Activated T-cell treated with anti-CD3 and anti-CD28 coated beads, Interleukin-2, amount 50 U/mL, for 72 hours (primary cell): ENCODE measurements at regions not wholly inside any gene's neighbourhood (a gene's known extent, or its start where the extent isn't known, plus 50 kb on each side); places are given as distances from the start of the nearest gene placed in this dataset.
"Not testable (repeated sequence)": the region's sequence is repeated elsewhere in the genome, so short reads cannot be mapped to it uniquely, and the experiment has no call there.

ENCODE experiments used
- ATAC-seq, 2 donors: fragments of 150-1000 bp; cut with Tn5 transposase; replicated peaks in 1 of 2; 2 replicates each; pipeline ENCODE4 v1.10.0; 2021; ENCODE audit warnings: moderate library complexity in 2 of 2, mild to moderate bottlenecking in 1 of 2
- DNase-seq, 2 donors: peaks; one replicate each; pipeline ENCODE4 v3.0.0; 2021 to 2022; ENCODE audit warnings: mixed read lengths in 1 of 2
- H3K27ac Mint-ChIP-seq: one replicate; pipeline ENCODE4 v1.8.0; 2022; ENCODE audit warnings: mild to moderate bottlenecking, moderate library complexity, mixed read lengths
- H3K27me3 Mint-ChIP-seq: one replicate; pipeline ENCODE4 v1.8.0; 2022; ENCODE audit warnings: low read depth, mixed read lengths
- H3K36me3 Mint-ChIP-seq, 2 donors: one replicate each; pipeline ENCODE4 v1.8.0; 2022; ENCODE audit warnings: mixed read lengths in 2 of 2, mild to moderate bottlenecking in 1 of 2; ENCODE audit not compliant: insufficient read depth in 2 of 2
- H3K4me1 Mint-ChIP-seq: one replicate; pipeline ENCODE4 v1.8.0; 2022; ENCODE audit warnings: low read depth, mixed read lengths
- H3K4me3 Mint-ChIP-seq, 2 donors: one replicate each; pipeline ENCODE4 v1.8.0; 2022; ENCODE audit warnings: mild to moderate bottlenecking in 2 of 2, mixed read lengths in 2 of 2, moderate library complexity in 2 of 2
- H3K9me3 Mint-ChIP-seq, 2 donors: one replicate each; pipeline ENCODE4 v1.8.0; 2022; ENCODE audit warnings: mixed read lengths in 2 of 2

DNA sequence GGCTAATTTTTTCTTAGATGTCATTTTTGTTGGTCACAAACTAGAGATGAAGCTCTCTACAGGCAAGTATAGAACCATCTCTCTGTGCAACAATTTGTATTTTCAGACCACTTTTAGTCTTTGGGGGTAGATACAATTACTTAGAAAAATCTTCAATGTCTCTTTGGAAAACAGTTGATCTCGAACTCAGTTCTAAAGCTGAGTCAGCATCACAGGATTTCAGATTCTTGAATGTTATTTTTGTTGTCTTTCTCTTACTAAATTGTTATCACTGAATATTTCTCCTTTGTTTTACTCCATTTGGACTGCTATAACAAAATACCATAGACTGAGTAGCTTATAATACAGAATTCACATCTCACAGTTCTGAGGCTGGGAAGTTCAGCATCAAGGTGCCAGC, 1557.0 kb downstream of the SI start:
- Mint-ChIP-seq H3K4me3 (no peak overlapping the region), H3K4me1 (no peaks in the 10 kb centered on the region), H3K27ac (no peak overlapping the region), H3K27me3 (no peaks in the 10 kb centered on the region), H3K36me3 (peaks cover 2% of the 10 kb centered on the region in 2 donors), H3K9me3 (peaks cover 1 to 2% of the 10 kb centered on the region in 2 donors)
- ATAC-seq: no peak
- no peak for DNase-seq

DNA sequence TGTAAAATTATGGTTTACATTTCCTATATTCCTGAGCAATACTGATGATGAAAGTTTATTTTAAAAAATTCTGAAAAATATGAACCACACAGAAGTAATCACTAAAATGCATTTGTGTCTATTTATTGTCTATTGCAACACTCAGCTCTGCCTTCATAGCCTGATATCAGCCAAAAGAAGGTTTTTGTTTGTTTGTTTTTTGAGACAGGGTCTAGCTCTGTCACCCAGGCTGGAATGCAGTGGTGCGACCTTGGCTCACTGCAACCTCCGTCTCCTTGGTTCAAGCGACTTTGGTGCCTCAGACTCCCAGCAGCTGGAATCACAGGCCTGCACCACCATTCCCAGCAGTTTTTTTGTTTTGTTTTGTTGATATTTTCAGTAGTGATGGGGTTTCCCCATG, 1560.2 kb downstream of the SI start:
- DNase-seq (no peak), ATAC-seq (no peak)
- no peak overlapping the region for H3K27ac Mint-ChIP-seq
- no peak overlapping the region for H3K4me3 Mint-ChIP-seq
- H3K9me3 Mint-ChIP-seq: peaks cover 2 to 4% of the 10 kb centered on the region in 2 donors
- H3K27me3 Mint-ChIP-seq: no peaks in the 10 kb centered on the region
- H3K4me1 Mint-ChIP-seq: no peaks in the 10 kb centered on the region
- H3K36me3 Mint-ChIP-seq: peaks cover 2% of the 10 kb centered on the region in 2 donors

DNA sequence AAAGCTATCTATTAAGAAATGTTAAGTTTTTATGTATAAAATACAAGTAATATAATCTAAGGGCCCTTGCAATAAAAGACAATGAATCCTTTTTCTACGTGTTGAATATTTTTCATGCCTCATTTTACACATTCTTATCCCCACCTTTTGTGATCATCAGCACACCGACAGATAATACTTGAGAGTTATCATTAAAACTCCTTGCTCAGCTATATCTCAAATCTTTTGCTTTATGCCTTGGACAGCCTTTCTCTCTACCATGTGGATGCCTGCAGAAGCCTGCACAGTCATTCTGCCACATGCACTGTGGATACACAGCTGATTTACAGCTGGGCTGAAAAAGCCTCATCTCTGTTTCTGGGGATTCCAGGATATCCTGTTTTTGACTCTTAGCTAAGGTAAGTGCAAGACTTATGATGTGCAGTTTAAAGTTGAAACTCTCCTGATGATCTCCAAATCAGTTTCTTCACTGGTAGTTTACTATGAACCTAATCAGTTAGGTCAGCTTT, 1565.1 kb downstream of the SI start:
- no peaks in the 10 kb centered on the region for H3K27me3 Mint-ChIP-seq
- H3K9me3 Mint-ChIP-seq: peaks cover 1 to 3% of the 10 kb centered on the region in 2 donors

DNA sequence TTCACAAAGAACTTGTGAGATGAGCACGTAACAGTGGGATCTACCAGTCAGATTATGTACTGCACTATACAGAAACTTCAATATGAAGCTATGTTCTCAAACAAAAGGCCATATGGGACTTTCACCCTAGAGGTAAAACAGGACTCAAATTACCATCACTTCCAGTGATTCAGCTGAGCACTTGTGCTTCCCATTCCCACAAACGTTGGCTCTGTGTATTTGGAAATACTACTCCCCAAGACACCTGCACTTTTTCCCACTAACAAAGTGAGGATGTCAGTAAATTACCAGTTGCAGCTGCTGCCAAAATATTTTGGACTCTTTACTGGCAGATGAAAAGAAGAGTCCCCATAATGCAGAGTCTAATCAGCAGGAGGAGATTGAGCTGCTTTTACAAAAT, 1570.1 kb downstream of the SI start:
- Mint-ChIP-seq H3K27me3 (no peaks in the 10 kb centered on the region), H3K9me3 (peaks cover 2 to 4% of the 10 kb centered on the region in 2 donors), H3K36me3 (no peaks in the 10 kb centered on the region), H3K4me3 (no peak overlapping the region), H3K4me1 (no peaks in the 10 kb centered on the region), H3K27ac (no peak overlapping the region)
- ATAC-seq (no peak), DNase-seq (no peak)

More for the DNA sequence above, 1565.1 kb downstream of the SI start:
- DNase-seq (no peak), ATAC-seq (no peak)
- Mint-ChIP-seq H3K36me3 (no peaks in the 10 kb centered on the region), H3K4me3 (no peak overlapping the region), H3K4me1 (no peaks in the 10 kb centered on the region), H3K27ac (no peak overlapping the region)

DNA sequence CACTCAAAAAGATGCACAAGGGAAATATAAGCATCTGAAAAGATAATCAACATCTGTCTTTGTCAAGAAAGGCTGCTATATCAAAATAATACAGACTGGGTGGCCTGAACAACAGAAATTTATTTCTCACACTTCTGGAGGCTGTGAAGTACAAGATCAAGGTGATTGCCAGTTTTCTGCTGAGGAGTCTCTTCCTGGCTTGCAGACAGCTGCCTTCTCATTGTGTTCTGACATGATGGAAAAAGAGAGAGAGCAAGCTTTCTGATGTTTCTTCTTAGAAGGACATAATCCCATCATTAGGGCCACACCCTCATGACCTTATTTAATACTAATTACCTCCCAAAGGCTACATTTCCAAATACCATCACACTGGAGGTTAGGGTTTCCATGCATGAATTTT, 1573.3 kb downstream of the SI start:
- Mint-ChIP-seq H3K27me3 (no peaks in the 10 kb centered on the region), H3K4me1 (no peaks in the 10 kb centered on the region), H3K9me3 (peaks cover 2 to 3% of the 10 kb centered on the region in 2 donors), H3K27ac (no peak overlapping the region), H3K36me3 (no peaks in the 10 kb centered on the region), H3K4me3 (no peak overlapping the region)
- ATAC-seq: no peak
- no peak for DNase-seq

DNA sequence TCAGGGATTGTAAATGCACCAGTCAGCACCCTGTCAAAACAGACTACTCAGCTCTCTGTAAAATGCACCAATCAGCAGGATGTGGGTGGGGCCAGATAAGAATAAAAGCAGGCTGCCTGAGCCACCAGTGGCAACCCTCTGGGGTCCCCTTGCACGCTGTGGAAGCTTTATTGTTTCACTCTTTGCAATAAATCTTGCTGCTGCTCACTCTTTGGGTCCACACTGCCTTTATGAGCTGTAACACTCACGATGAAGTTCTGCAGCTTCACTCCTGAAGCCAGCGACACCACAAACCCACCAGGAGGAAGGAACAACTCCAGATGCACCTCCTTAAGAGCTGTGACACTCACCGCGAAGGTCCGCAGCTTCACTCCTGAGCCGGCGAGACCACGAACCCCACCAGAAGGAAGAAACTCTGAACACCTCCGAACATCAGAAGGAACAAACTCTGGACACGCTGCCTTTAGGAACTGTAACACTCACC, 1578.5 kb downstream of the SI start:
- not testable (repeated sequence) for H3K27me3 Mint-ChIP-seq, ATAC-seq, H3K4me1 Mint-ChIP-seq, DNase-seq, H3K4me3 Mint-ChIP-seq, H3K27ac Mint-ChIP-seq, H3K36me3 Mint-ChIP-seq, H3K9me3 Mint-ChIP-seq

DNA sequence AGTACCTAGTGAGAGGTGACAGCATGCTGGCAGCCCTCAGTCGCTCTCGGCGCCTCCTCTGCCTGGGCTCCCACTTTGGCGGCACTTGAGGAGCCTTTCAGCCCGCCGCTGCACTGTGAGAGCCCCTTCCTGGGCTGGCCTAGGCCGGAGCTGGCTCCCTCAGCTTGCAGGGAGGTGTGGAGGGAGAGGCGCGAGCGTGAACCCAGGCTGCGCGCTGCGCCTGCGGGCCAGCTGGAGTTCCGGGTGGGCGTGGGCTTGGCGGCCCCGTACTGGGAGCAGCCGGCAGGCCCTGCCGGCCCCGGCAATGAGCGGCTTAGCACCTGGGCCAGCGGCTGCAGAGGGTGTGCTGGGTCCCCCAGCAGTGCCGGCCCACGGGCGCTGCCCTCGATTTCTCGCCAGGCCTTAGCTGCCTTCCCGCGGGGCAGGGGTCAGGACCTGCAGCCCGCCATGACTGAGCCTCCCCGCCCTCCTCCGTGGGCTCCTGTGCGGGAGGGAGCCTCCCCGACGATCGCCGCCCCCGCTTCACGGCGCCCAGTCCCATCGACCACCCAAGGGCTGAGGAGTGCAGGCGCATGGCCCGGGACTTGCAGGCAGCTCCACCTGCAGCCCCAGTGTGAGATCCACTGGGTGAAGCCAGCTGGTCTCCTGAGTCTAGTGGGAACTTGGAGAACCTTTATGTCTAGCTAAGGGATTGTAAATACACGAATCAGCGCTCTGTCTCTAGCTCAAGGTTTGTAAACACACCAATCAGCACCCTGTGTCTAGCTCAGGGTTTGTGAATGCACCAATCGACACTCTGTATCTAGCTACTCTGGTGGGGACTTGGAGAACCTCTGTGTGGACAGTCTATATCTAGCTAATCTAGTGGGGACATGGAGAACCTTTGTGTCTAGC, 1579.2 kb downstream of the SI start:
- H3K9me3 Mint-ChIP-seq, H3K27me3 Mint-ChIP-seq, DNase-seq, H3K4me3 Mint-ChIP-seq, H3K27ac Mint-ChIP-seq, ATAC-seq, H3K4me1 Mint-ChIP-seq, H3K36me3 Mint-ChIP-seq: not testable (repeated sequence)

DNA sequence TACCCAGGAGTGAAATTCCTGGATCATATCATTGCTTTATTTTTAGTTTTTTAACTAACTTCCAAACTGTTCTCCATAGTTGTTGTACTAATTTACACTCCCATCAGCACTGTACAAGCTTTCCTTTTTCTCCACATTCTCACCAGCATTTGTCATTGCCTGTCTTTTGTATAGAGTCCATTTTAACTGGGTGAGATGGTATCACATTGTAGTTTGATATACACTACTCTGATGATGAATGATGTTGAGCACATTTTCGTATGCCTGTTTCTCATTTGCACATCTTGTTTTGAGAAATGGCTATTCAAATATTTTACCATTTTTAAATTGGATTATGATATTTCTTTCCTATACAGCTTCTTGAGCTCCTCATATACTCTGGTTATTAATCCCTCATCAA, 1586.6 kb downstream of the SI start:
- DNase-seq (no peak), ATAC-seq (no peak)
- no peak overlapping the region for H3K4me3 Mint-ChIP-seq
- no peaks in the 10 kb centered on the region for H3K4me1 Mint-ChIP-seq
- H3K27ac Mint-ChIP-seq: no peak overlapping the region
- no peaks in the 10 kb centered on the region for H3K27me3 Mint-ChIP-seq
- H3K36me3 Mint-ChIP-seq: no peaks in the 10 kb centered on the region
- peaks cover 4 to 6% of the 10 kb centered on the region in 2 donors for H3K9me3 Mint-ChIP-seq

DNA sequence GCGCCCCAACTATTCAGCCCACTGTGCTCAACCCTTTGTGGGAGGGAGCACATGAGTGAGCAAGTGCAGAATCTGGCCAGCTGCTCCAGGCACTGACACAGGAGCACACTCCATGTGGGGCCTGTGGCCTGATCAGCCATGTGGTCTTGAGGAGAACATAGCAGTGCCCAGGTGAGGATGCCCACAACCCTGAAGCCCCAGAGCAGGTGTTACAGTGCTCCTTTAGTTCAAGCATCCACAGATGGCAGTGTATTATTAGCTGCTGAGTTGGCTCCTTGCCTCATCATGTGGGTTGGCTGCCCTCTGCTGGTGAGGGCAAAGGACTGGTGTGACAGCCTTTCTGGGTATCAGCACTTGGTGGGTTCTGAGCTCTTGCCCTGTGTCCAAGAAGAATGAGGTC, 1588.2 kb downstream of the SI start:
- H3K27ac Mint-ChIP-seq: no peak overlapping the region
- H3K9me3 Mint-ChIP-seq: peaks cover 4 to 6% of the 10 kb centered on the region in 2 donors
- no peak for ATAC-seq
- no peak overlapping the region for H3K4me3 Mint-ChIP-seq
- H3K36me3 Mint-ChIP-seq: no peaks in the 10 kb centered on the region
- no peaks in the 10 kb centered on the region for H3K4me1 Mint-ChIP-seq
- peak; percentile 23 to 24 for DNase-seq
- no peaks in the 10 kb centered on the region for H3K27me3 Mint-ChIP-seq

DNA sequence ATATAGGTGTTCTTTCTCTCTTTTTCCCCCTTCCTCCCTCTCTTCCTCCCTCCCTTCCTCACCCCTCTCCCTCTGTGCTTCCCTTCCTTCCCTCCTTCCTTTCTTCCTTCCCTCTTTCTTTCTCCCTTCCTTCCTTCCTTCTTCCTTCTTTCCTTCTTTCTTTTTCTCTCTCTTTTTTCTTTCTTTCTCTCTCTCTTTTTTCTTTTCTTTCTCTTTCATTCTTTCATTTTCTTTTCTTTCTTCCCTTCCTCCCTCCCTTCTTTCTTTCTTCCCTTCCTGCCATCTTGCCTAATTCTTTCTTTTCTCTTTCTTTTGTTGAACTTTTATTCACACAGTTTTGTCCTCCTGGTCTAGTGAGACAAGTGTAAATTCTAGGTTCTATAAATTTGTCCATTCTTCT, 1595.6 kb downstream of the SI start:
- Mint-ChIP-seq H3K27me3 (no peaks in the 10 kb centered on the region), H3K9me3 (peaks cover 5 to 6% of the 10 kb centered on the region in 2 donors), H3K4me1 (no peaks in the 10 kb centered on the region), H3K4me3 (no peak overlapping the region), H3K27ac (no peak overlapping the region), H3K36me3 (peaks cover 2% of the 10 kb centered on the region in 2 donors)
- DNase-seq: no peak
- ATAC-seq: no peak

DNA sequence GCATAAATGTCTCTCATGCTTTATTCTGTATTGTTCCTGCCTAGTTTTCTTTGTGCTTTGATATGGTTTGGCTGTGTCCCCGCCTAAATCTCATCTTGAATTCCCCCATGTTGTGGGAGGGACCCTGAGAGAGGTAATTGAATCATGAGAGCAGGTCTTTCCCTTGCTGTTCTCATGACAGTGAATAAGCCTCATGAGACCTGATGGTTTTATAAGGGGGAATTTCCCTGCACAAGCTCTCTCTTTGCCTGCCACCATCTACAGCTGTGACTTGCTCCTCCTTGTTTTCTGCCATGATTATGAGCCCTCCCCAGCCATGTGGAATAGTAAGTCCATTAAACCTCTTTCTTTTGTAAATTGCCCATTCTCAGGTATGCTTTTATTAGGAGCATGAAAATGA, 1596.6 kb downstream of the SI start:
- DNase-seq (no peak), ATAC-seq (no peak)
- H3K4me3 Mint-ChIP-seq: no peak overlapping the region
- H3K27me3 Mint-ChIP-seq: no peaks in the 10 kb centered on the region
- H3K27ac Mint-ChIP-seq: no peak overlapping the region
- peaks cover 5 to 6% of the 10 kb centered on the region in 2 donors for H3K9me3 Mint-ChIP-seq
- no peaks in the 10 kb centered on the region for H3K4me1 Mint-ChIP-seq
- peaks cover 2% of the 10 kb centered on the region in 2 donors for H3K36me3 Mint-ChIP-seq

DNA sequence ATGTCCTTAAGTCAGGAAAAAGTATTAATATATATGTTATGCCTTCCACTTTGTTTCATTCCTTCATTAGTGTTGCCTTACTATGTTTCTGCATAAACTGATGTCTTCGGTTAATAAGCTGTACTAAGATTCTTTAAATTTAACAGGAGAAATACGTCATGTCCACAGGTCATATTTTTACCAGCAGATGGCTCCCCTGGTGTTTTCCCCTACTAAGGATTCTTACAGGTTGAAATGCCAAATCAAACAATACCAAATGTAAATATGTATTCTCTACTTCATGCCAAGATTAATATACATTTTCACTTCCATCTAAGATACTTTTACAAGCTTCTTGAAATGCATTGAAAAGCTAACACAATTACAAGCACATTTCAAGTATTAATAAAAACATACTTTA, 1602.1 kb downstream of the SI start:
- no peak for DNase-seq
- Mint-ChIP-seq H3K4me3 (no peak overlapping the region), H3K36me3 (no peaks in the 10 kb centered on the region), H3K9me3 (peaks cover 1 to 7% of the 10 kb centered on the region in 2 donors), H3K4me1 (no peaks in the 10 kb centered on the region), H3K27me3 (no peaks in the 10 kb centered on the region), H3K27ac (no peak overlapping the region)
- ATAC-seq: no peak

DNA sequence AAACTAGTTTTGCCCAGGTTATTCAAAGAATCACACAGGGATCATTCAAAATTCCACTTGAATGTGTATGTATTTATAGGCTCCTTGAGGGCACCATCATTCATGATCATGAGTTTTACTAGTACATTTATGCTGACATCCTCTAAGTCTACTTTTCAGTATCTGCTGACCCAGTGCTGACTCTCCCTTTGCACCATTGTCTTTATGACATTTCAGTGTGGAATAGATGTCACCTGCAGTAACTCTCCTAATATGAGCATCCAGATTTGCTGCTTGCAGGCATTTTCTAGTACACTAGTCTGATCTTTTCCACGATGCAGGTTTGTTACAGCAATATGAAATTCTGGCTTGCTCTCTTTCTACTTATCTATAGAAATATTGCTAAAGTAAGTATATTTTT, 1603.5 kb downstream of the SI start:
- H3K36me3 Mint-ChIP-seq: no peaks in the 10 kb centered on the region
- no peak overlapping the region for H3K4me3 Mint-ChIP-seq
- DNase-seq (no peak), ATAC-seq (no peak)
- H3K27ac Mint-ChIP-seq: no peak overlapping the region
- no peaks in the 10 kb centered on the region for H3K4me1 Mint-ChIP-seq
- H3K9me3 Mint-ChIP-seq: peaks cover 1 to 7% of the 10 kb centered on the region in 2 donors
- no peaks in the 10 kb centered on the region for H3K27me3 Mint-ChIP-seq
